PC-9 (cell line): ENCODE measurements at regions not wholly inside any gene's neighbourhood (a gene's known extent, or its start where the extent isn't known, plus 50 kb on each side); places are given as distances from the start of the nearest gene placed in this dataset.

Experiments
- BruUV-seq: library from RNA; stranded (reverse); fragments of 400-500 nt; replicated peaks from 2 replicates; lab custom pipeline; 2021; lab: Mats Ljungman, UMichigan
- CTCF ChIA-PET: fragments of 300-600 bp; sonication (Branson Sonifier 250); formaldehyde crosslinking; loops from one replicate; lab custom pipeline; 2022; ENCODE audit warnings: antibody characterized with exemption; lab: Charles Lee
- POLR2A ChIA-PET: fragments of 300-600 bp; sonication (Branson Sonifier 250); formaldehyde crosslinking; loops from one replicate; lab custom pipeline; 2022; ENCODE audit warnings: antibody characterized with exemption; ENCODE audit not compliant: unreplicated experiment; lab: Charles Lee
- DNase-seq, 2 experiments: peaks; one replicate each; pipeline versions ENCODE4 v3.0.0 to v3.0.0-alpha.2; 2015 to 2022; ENCODE audit warnings: mixed read lengths in 1 of 2
- H2AFZ ChIP-seq: fragments of 200-600 bp; sonication (generic); 2 replicates; pipeline ENCODE4 v1.8.1; 2017; ENCODE audit warnings: antibody characterized with exemption
- H3F3A ChIP-seq: fragments of 200-600 bp; sonication (generic); 2 replicates; pipeline ENCODE4 v1.8.1; 2017; ENCODE audit warnings: antibody characterized with exemption, mild to moderate bottlenecking, low read depth; ENCODE audit not compliant: insufficient read depth
- H3K27ac ChIP-seq: fragments of 200-600 bp; sonication (generic); 2 replicates; pipeline ENCODE4 v1.6.1; 2016; ENCODE audit warnings: mixed run types
- H3K27me3 ChIP-seq: fragments of 200-600 bp; sonication (generic); 2 replicates; pipeline ENCODE4 v1.6.1; 2016; ENCODE audit warnings: low read depth, mixed run types; ENCODE audit not compliant: insufficient read depth
- H3K36me3 ChIP-seq: fragments of 200-600 bp; sonication (generic); 2 replicates; pipeline ENCODE4 v1.6.1; 2016; ENCODE audit warnings: low read depth, mixed run types
- H3K4me1 ChIP-seq: fragments of 200-600 bp; sonication (generic); replicated peaks from 2 replicates; pipeline ENCODE4 v1.6.1; 2016; ENCODE audit warnings: mixed run types; ENCODE audit not compliant: insufficient read depth
- H3K4me2 ChIP-seq: fragments of 200-600 bp; sonication (generic); 2 replicates; pipeline ENCODE4 v1.6.1; 2017; ENCODE audit warnings: mixed run types
- H3K4me3 ChIP-seq: fragments of 200-600 bp; sonication (generic); 2 replicates; pipeline ENCODE4 v1.6.1; 2016; ENCODE audit warnings: mixed run types
- H3K79me2 ChIP-seq: fragments of 200-600 bp; sonication (generic); 2 replicates; pipeline ENCODE4 v1.6.1; 2017; ENCODE audit warnings: low read depth, mixed run types
- H3K9me2 ChIP-seq: fragments of 200-600 bp; sonication (generic); 2 replicates; pipeline ENCODE4 v1.8.1; 2017; ENCODE audit warnings: mild to moderate bottlenecking; ENCODE audit not compliant: insufficient read depth
- H3K9me3 ChIP-seq: fragments of 200-600 bp; sonication (generic); 2 replicates; pipeline ENCODE4 v1.8.1; 2016; ENCODE audit warnings: low read depth; ENCODE audit not compliant: insufficient read depth
- H4K20me1 ChIP-seq: fragments of 200-600 bp; sonication (generic); 2 replicates; pipeline ENCODE4 v1.8.1; 2017; ENCODE audit not compliant: insufficient read depth
- CTCF ChIP-seq: fragments of 200-600 bp; sonication (generic); conservative IDR thresholded peaks from 2 replicates; pipeline ENCODE4 v1.6.1; 2017; ENCODE audit warnings: mixed run types, antibody characterized with exemption, mild to moderate bottlenecking, moderate library complexity
- EZH2 ChIP-seq: fragments of 200-600 bp; sonication (generic); IDR thresholded peaks from 2 replicates; pipeline ENCODE4 v1.8.0; 2017; ENCODE audit warnings: antibody characterized with exemption, low read depth
- intact Hi-C: fragments of 100-400 bp; cut with micrococcal nuclease; formaldehyde crosslinking; loops from one replicate; pipeline ENCODE4 v1.10.0; 2022; ENCODE audit not compliant: unreplicated experiment

DNA sequence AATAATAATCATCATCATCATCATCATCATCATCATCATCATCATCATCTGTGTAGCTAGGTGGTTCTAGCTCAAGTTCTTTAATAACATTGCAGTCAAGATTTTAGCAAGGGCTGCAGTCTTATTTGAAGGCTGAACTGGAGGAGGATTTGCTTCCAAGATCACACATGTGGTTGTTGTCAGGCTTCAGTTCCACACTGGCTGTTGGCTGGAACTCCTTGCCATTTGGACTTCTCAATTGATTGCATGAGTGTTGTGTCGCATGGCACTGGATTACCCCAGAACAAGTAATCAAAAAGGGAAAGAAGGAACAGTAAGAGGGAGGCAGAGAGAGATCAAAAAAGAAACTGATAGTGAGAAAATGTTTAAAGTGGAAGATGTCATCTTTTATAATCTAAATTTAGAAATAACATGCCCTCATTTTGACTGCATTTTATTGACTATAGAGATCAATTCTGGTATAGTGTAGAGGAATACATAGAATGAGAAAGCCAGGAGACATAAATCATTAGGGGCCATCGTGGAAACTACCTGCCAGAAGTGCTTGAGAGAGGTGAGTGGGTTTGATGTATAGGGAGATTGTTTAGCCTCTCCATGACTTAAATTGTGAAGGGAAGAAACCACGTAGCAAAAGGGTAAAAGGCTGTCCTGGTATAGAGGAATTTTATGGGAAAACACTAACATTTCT, 346.6 kb upstream of the RBMS3 start:
- no peaks in the 10 kb centered on the region for H4K20me1 ChIP-seq
- H3K27ac ChIP-seq, result no peak overlapping the region
- H3K4me2 ChIP-seq, result no peak overlapping the region
- intact Hi-C loops, result no loop called here
- no peaks in the 10 kb centered on the region for H3K36me3 ChIP-seq
- CTCF ChIA-PET, result no interaction called here
- no peaks in the 10 kb centered on the region for H3F3A ChIP-seq
- H2AFZ ChIP-seq, result no peak overlapping the region
- BruUV-seq, result no TSS peak
- DNase-seq, result no peak
- no peak overlapping the region for H3K4me3 ChIP-seq
- H3K79me2 ChIP-seq, result no peaks in the 10 kb centered on the region
- H3K9me3 ChIP-seq, result no peaks in the 10 kb centered on the region
- POLR2A ChIA-PET, result no interaction called here
- TF ChIP-seq EZH2, result no peak
- TF ChIP-seq CTCF, result no peak
- no peaks in the 10 kb centered on the region for H3K9me2 ChIP-seq
- no peaks in the 10 kb centered on the region for H3K27me3 ChIP-seq
- H3K4me1 ChIP-seq, result no peaks in the 10 kb centered on the region

DNA sequence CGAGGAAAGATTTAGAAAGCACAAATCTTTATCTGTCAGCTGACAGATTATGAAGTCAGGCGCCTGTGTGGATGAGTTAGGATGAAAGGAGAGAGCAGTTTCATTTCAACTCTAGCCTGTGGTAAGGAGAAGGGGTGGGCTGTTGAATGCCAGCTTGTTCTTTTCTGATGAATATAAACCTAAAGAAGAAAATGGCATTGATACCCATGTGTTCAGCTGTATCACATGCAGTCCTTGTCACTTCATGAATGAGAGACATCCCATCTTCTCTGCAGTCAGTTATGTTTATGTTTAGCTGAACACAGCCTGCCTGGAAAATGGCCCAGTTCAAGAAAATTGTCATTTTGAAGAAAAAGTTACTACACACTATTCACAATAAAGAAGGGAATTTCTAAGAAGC, 345.7 kb upstream of the RBMS3 start:
- BruUV-seq, result no TSS peak
- Histone ChIP-seq H3K9me3 (no peaks in the 10 kb centered on the region), H3K27ac (no peak overlapping the region), H3K4me2 (no peak overlapping the region), H3K4me1 (no peaks in the 10 kb centered on the region), H3K36me3 (no peaks in the 10 kb centered on the region), H3K79me2 (no peaks in the 10 kb centered on the region), H2AFZ (no peak overlapping the region), H3K9me2 (no peaks in the 10 kb centered on the region), H3F3A (no peaks in the 10 kb centered on the region), H3K27me3 (no peaks in the 10 kb centered on the region), H3K4me3 (no peak overlapping the region), H4K20me1 (no peaks in the 10 kb centered on the region)
- ChIA-PET CTCF (no interaction called here), POLR2A (no interaction called here)
- no peak for TF ChIP-seq CTCF
- no peak for TF ChIP-seq EZH2
- DNase-seq, result no peak
- intact Hi-C loops, result no loop called here

DNA sequence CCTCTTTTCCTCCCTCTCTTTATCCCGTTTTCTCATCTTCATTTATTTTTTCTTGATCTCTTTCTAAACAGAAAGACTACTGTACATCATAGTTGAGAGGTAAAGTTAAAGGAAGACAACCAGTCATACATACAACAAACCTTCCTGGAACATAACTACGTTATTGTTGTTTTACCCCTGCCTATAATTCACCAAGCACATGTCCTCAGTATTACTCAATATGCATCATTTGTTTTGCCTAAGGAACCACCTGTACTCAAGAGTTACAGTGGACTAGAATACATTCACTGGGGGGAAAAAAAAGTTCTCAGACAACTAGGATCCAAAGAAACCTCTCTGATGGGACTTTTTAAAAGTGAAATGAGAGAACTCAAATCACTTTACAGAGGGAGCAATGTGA, 344.7 kb upstream of the RBMS3 start:
- BruUV-seq, result no TSS peak
- H3K4me3 ChIP-seq, result no peak overlapping the region
- H4K20me1 ChIP-seq, result no peaks in the 10 kb centered on the region
- H3K9me2 ChIP-seq, result no peaks in the 10 kb centered on the region
- H3K4me1 ChIP-seq, result no peaks in the 10 kb centered on the region
- intact Hi-C loops, result no loop called here
- POLR2A ChIA-PET, result no interaction called here
- no peaks in the 10 kb centered on the region for H3K79me2 ChIP-seq
- no peaks in the 10 kb centered on the region for H3K36me3 ChIP-seq
- no peak overlapping the region for H3K27ac ChIP-seq
- no peak overlapping the region for H3K4me2 ChIP-seq
- no peak for DNase-seq
- no peaks in the 10 kb centered on the region for H3K9me3 ChIP-seq
- no peak overlapping the region for H2AFZ ChIP-seq
- no peaks in the 10 kb centered on the region for H3K27me3 ChIP-seq
- H3F3A ChIP-seq, result no peaks in the 10 kb centered on the region
- CTCF ChIA-PET, result no interaction called here
- TF ChIP-seq CTCF (no peak), EZH2 (no peak)
